HepG2 (cell line): ENCODE measurements at regions not wholly inside any gene's neighbourhood (a gene's known extent, or its start where the extent isn't known, plus 50 kb on each side); places are given as distances from the start of the nearest gene placed in this dataset.

Source experiments
- ATAC-seq: fragments of 200-7000 bp; cut with Tn5 transposase; 3 replicates; pipeline ENCODE4 v1.9.1; 2020; ENCODE audit warnings: mild to moderate bottlenecking, moderate library complexity
- BruUV-seq: library from RNA; stranded (reverse); fragments of 400-500 nt; replicated peaks from 2 replicates; lab custom pipeline; 2021; lab: Mats Ljungman, UMichigan
- CTCF ChIA-PET: fragments of 300-600 bp; formaldehyde crosslinking; extraction: SDS; loops from one replicate; lab custom pipeline; 2021; ENCODE audit warnings: low total read pairs, inconsistent platforms, low intra/inter-chr PET ratio; lab: Yijun Ruan, JAX
- POLR2A ChIA-PET: fragments of 350-600 bp; sonication (Branson Sonifier 250); formaldehyde crosslinking; loops from one replicate; lab custom pipeline; 2020; ENCODE audit warnings: antibody characterized with exemption, inconsistent platforms; lab: Yijun Ruan, JAX
- DNase-seq: peaks from one replicate; pipeline ENCODE4 v3.0.0-alpha.2; 2015; ENCODE audit warnings: low spot score
- FAIRE-seq: peaks from 3 replicates; lab custom pipeline; 2011; peaks lifted over from hg19 to GRCh38; lab: Jason Lieb, UNC
- H2AFZ ChIP-seq: one replicate; pipeline ENCODE4 v1.6.1; 2011; ENCODE audit warnings: low read length, inconsistent platforms
- H3K27ac ChIP-seq: fragments of 300-600 bp; 3 replicates; pipeline ENCODE4 v1.8.0; 2011; ENCODE audit warnings: mixed run types, mild to moderate bottlenecking, mixed read lengths, low read length, inconsistent platforms; ENCODE audit not compliant: insufficient read depth; ENCODE audit errors: extremely low read length
- H3K27me3 ChIP-seq, 2 experiments: fragments of 200-600 bp in 1 of 2; 2 replicates in 1 of 2; 3 replicates in 1 of 2; pipeline versions ENCODE4 v1.6.0 to v1.8.0; 2011; ENCODE audit warnings: low read length in 2 of 2, mild to moderate bottlenecking in 2 of 2, moderate library complexity in 2 of 2, inconsistent platforms in 1 of 2; ENCODE audit not compliant: insufficient read depth in 2 of 2, control insufficient read depth in 1 of 2
- H3K36me3 ChIP-seq, 2 experiments: fragments of 200-600 bp in 1 of 2; replicated peaks in 1 of 2; 2 replicates in 1 of 2; 3 replicates in 1 of 2; pipeline versions ENCODE4 v1.5.1 to v1.8.0; 2011; ENCODE audit warnings: low read length in 2 of 2, inconsistent platforms in 1 of 2; ENCODE audit not compliant: insufficient read depth in 2 of 2, control insufficient read depth in 1 of 2
- H3K4me1 ChIP-seq: 2 replicates; pipeline ENCODE4 v1.5.1; 2012; ENCODE audit warnings: low read length, inconsistent platforms; ENCODE audit not compliant: insufficient read depth
- H3K4me2 ChIP-seq: 2 replicates; pipeline ENCODE4 v1.6.0; 2011; ENCODE audit warnings: low read depth, low read length, inconsistent platforms
- H3K4me3 ChIP-seq, 3 experiments: fragments of 200-600 bp in 1 of 3; sonication (generic), shearing (Covaris generic) in 1 of 3; replicated peaks in 1 of 3; 2 replicates each; pipeline ENCODE4 v1.5.1; 2011 to 2016; ENCODE audit warnings: low read length in 3 of 3, inconsistent platforms in 2 of 3, low read depth in 2 of 3, mild to moderate bottlenecking in 2 of 3, control low read depth in 1 of 3, mixed read lengths in 1 of 3; ENCODE audit not compliant: insufficient read depth in 1 of 3
- H3K79me2 ChIP-seq: one replicate; pipeline ENCODE4 v1.6.1; 2011; ENCODE audit warnings: low read length, inconsistent platforms; ENCODE audit not compliant: insufficient read depth
- H3K9ac ChIP-seq: 2 replicates; pipeline ENCODE4 v1.6.0; 2011; ENCODE audit warnings: mild to moderate bottlenecking, low read depth, low read length, inconsistent platforms; ENCODE audit not compliant: insufficient read depth
- H3K9me3 ChIP-seq: 2 replicates; pipeline ENCODE4 v1.5.1; 2012; ENCODE audit warnings: mild to moderate bottlenecking, low read length
- H4K20me1 ChIP-seq: 2 replicates; pipeline ENCODE4 v1.6.0; 2011; ENCODE audit warnings: inconsistent platforms, mild to moderate bottlenecking, low read length, moderate library complexity; ENCODE audit not compliant: insufficient read depth
- PAF1 ChIP-seq: IDR thresholded peaks from 2 replicates; pipeline ENCODE4 v1.6.1; 2016; ENCODE audit warnings: missing genetic modification reagents, missing compliant biosample characterization
- PRMT3 ChIP-seq: sonication (generic); formaldehyde crosslinking; IDR thresholded peaks from 2 replicates; pipeline ENCODE4 v1.8.1; 2022; ENCODE audit warnings: low read depth, mild to moderate bottlenecking, moderate library complexity, missing genetic modification reagents, borderline replicate concordance
- UBTF ChIP-seq: sonication (generic); formaldehyde crosslinking; IDR thresholded peaks from 2 replicates; pipeline ENCODE4 v1.4.0; 2020; ENCODE audit warnings: mild to moderate bottlenecking, missing genetic modification reagents
- ZBTB38 ChIP-seq: sonication (generic); formaldehyde crosslinking; IDR thresholded peaks from 2 replicates; pipeline ENCODE4 v1.5.1; 2020; ENCODE audit warnings: mild to moderate bottlenecking, missing genetic modification reagents
- ZNF274 ChIP-seq: sonication (generic); formaldehyde crosslinking; IDR thresholded peaks from 2 replicates; pipeline ENCODE4 v1.5.1; 2020; ENCODE audit warnings: mild to moderate bottlenecking, missing genetic modification reagents
- ZNF362 ChIP-seq: sonication (generic); formaldehyde crosslinking; IDR thresholded peaks from 2 replicates; pipeline ENCODE4 v1.4.0; 2020; ENCODE audit warnings: missing genetic modification reagents, mild to moderate bottlenecking, borderline replicate concordance
- ZNF792 ChIP-seq: IDR thresholded peaks from 2 replicates; pipeline ENCODE4 v1.6.1; 2016
- WGBS: methylation state at CpG from one replicate; pipeline ENCODE4 v1.1.6; 2017; ENCODE audit warnings: low lambda C conversion rate; 5-methylcytosine and 5-hydroxymethylcytosine counted together
- in situ Hi-C: cut with HindIII; loops from 2 replicates; pipeline ENCODE4 v1.10.0; 2017; ENCODE audit warnings: low pct_unique_long_range_greater_than_20kb; ENCODE audit not compliant: extremely low pct_ligation_motif_present
- intact Hi-C: fragments of 100-400 bp; cut with micrococcal nuclease; formaldehyde crosslinking; loops from one replicate; pipeline ENCODE4 v1.10.0; 2022; ENCODE audit not compliant: unreplicated experiment

GRCh38 chr5:117100176-117100575 is 525.6 kb upstream of the SEMA6A start:
- intact Hi-C loops (no loop called here), in situ Hi-C loops (no loop called here)
- Histone ChIP-seq H3K27ac (no peak overlapping the region), H3K4me3 (no peak overlapping the region), H2AFZ (no peak overlapping the region), H3K27me3 (no peaks in the 10 kb centered on the region; a peak in 1 of 5 replicates), H3K9me3 (no peaks in the 10 kb centered on the region), H3K4me2 (no peak overlapping the region), H3K36me3 (no peaks in the 10 kb centered on the region), H3K4me1 (no peaks in the 10 kb centered on the region), H3K79me2 (no peaks in the 10 kb centered on the region), H3K9ac (no peak overlapping the region), H4K20me1 (no peaks in the 10 kb centered on the region)
- DNase-seq = no peak
- ChIA-PET POLR2A (no interaction called here), CTCF (no interaction called here)
- BruUV-seq = no TSS peak
- WGBS = 17% methylated on average over 1 of the region's 1 CpG
- ATAC-seq = no peak
- TF ChIP-seq ZNF792 (no peak), PRMT3 (CRISPR knock-in tag) (no peak), ZBTB38 (CRISPR knock-in tag) (no peak), PAF1 (CRISPR knock-in tag) (no peak), UBTF (CRISPR knock-in tag) (no peak), ZNF274 (CRISPR knock-in tag) (no peak), ZNF362 (CRISPR knock-in tag) (no peak)
- no peak for FAIRE-seq
